Smooth muscle cell (in vitro differentiated cells): ENCODE measurements at regions not wholly inside any gene's neighbourhood (a gene's known extent, or its start where the extent isn't known, plus 50 kb on each side); places are given as distances from the start of the nearest gene placed in this dataset.
"Not testable (repeated sequence)": the region's sequence is repeated elsewhere in the genome, so short reads cannot be mapped to it uniquely, and the experiment has no call there.

ENCODE experiments used
- DNase-seq: peaks from one replicate; lab custom pipeline; 2025; ENCODE audit not compliant: unreplicated experiment; lab: John Stamatoyannopoulos, UW
- H2AFZ ChIP-seq: fragments of 200-600 bp; sonication (generic); 2 replicates; pipeline ENCODE4 v1.6.0; 2016; ENCODE audit warnings: antibody characterized with exemption, low read depth, mild to moderate bottlenecking
- H3F3A ChIP-seq: fragments of 200-600 bp; sonication (generic); 2 replicates; pipeline ENCODE4 v1.6.0; 2017; ENCODE audit warnings: antibody characterized with exemption, low read depth
- H3K27ac ChIP-seq: fragments of 200-600 bp; sonication (generic); 2 replicates; pipeline ENCODE4 v1.5.1; 2016; ENCODE audit warnings: low read depth, mild to moderate bottlenecking
- H3K27me3 ChIP-seq: fragments of 200-600 bp; sonication (generic); 2 replicates; pipeline ENCODE4 v1.6.1; 2016; ENCODE audit warnings: low read depth, mild to moderate bottlenecking
- H3K36me3 ChIP-seq: fragments of 200-600 bp; sonication (generic); 2 replicates; pipeline ENCODE4 v1.5.1; 2016; ENCODE audit warnings: low read depth
- H3K4me1 ChIP-seq: fragments of 200-600 bp; sonication (generic); 2 replicates; pipeline ENCODE4 v1.5.1; 2016; ENCODE audit warnings: low read depth
- H3K4me2 ChIP-seq: fragments of 200-600 bp; sonication (generic); 2 replicates; pipeline ENCODE4 v1.6.0; 2016; ENCODE audit warnings: mild to moderate bottlenecking
- H3K4me3 ChIP-seq: fragments of 200-600 bp; sonication (generic); 2 replicates; pipeline ENCODE4 v1.5.1; 2016; ENCODE audit warnings: mild to moderate bottlenecking
- H3K79me2 ChIP-seq: fragments of 200-600 bp; sonication (generic); 2 replicates; pipeline ENCODE4 v1.6.0; 2016; ENCODE audit warnings: low read depth, mild to moderate bottlenecking
- H3K9ac ChIP-seq: fragments of 200-600 bp; sonication (generic); 2 replicates; pipeline ENCODE4 v1.6.0; 2016; ENCODE audit warnings: low read depth
- H3K9me3 ChIP-seq: fragments of 200-600 bp; sonication (generic); replicated peaks from 2 replicates; pipeline ENCODE4 v1.5.1; 2016; ENCODE audit warnings: low read depth
- H4K20me1 ChIP-seq: fragments of 200-600 bp; sonication (generic); 2 replicates; pipeline ENCODE4 v1.6.0; 2016; ENCODE audit warnings: low read depth
- CTCF ChIP-seq: fragments of 200-600 bp; sonication (generic); IDR thresholded peaks from 2 replicates; pipeline ENCODE4 v1.5.1; 2017; ENCODE audit warnings: borderline replicate concordance, mild to moderate bottlenecking, antibody characterized with exemption; ENCODE audit not compliant: insufficient read depth, poor library complexity, severe bottlenecking
- WGBS: methylation state at CpG from one replicate; pipeline ENCODE4 v1.1.7; 2016; ENCODE audit warnings: low lambda C conversion rate; 5-methylcytosine and 5-hydroxymethylcytosine counted together

- Histone ChIP-seq H3K9ac (no peak overlapping the region), H3K27me3 (peaks cover 76% of the 10 kb centered on the region), H3K27ac (no peak overlapping the region), H3K79me2 (no peaks in the 10 kb centered on the region), H3K36me3 (no peaks in the 10 kb centered on the region), H3F3A (no peaks in the 10 kb centered on the region), H4K20me1 (no peaks in the 10 kb centered on the region), H3K4me1 (no peaks in the 10 kb centered on the region), H3K4me3 (peak overlapping the region; percentile 25), H3K9me3 (no peaks in the 10 kb centered on the region), H3K4me2 (peak overlapping the region; percentile 74), H2AFZ (peak overlapping the region; percentile 14)
- TF ChIP-seq CTCF, result no peak
- WGBS, result 13% methylated on average over 49 of the region's 59 CpGs
- DNase-seq, result no peak
These were observed 153.4 kb downstream of the LMLN start for GRCh38 chr3:198113206-198114053.

GRCh38 chr3:198114516-198114915, 154.5 kb downstream of the LMLN start:
- H3K9me3 ChIP-seq, H2AFZ ChIP-seq, H3K79me2 ChIP-seq, H3K4me1 ChIP-seq, H3K27ac ChIP-seq, H3K4me3 ChIP-seq, H3F3A ChIP-seq, DNase-seq, H4K20me1 ChIP-seq, H3K9ac ChIP-seq, H3K36me3 ChIP-seq, H3K4me2 ChIP-seq: not testable (repeated sequence)
- peaks cover 81% of the 10 kb centered on the region for H3K27me3 ChIP-seq
- 89% methylated on average over 7 of the region's 7 CpGs for WGBS

GRCh38 chr3:198122184-198122583, 162.2 kb downstream of the LMLN start:
- H3K79me2 ChIP-seq, DNase-seq, H3K4me3 ChIP-seq, H3K4me2 ChIP-seq, H3K36me3 ChIP-seq, H2AFZ ChIP-seq, H3F3A ChIP-seq, H3K4me1 ChIP-seq, H3K9me3 ChIP-seq, H3K9ac ChIP-seq, H4K20me1 ChIP-seq, H3K27ac ChIP-seq: not testable (repeated sequence)
- peaks cover 22% of the 10 kb centered on the region for H3K27me3 ChIP-seq
- 80% methylated on average over 5 of the region's 8 CpGs for WGBS

GRCh38 chr3:198137038-198137835, 177.2 kb downstream of the LMLN start:
- H3K9ac ChIP-seq, H3K4me1 ChIP-seq, H3K79me2 ChIP-seq, H3K27ac ChIP-seq, H3K4me3 ChIP-seq, H3K36me3 ChIP-seq, H3K27me3 ChIP-seq, H2AFZ ChIP-seq, H3K9me3 ChIP-seq, DNase-seq, H4K20me1 ChIP-seq, H3F3A ChIP-seq, H3K4me2 ChIP-seq: not testable (repeated sequence)
- WGBS, result 73% methylated on average over 11 of the region's 12 CpGs

- 92% methylated on average over 9 of the region's 10 CpGs for WGBS
- not testable (repeated sequence) for H3K9ac ChIP-seq, H3K9me3 ChIP-seq
These were observed 178.2 kb downstream of the LMLN start for GRCh38 chr3:198138205-198138604.

GRCh38 chr3:198139037-198139436, 179.0 kb downstream of the LMLN start:
- H3K79me2 ChIP-seq, H2AFZ ChIP-seq, H3K4me2 ChIP-seq, H3K9me3 ChIP-seq, H3K27me3 ChIP-seq, H4K20me1 ChIP-seq, DNase-seq, H3K4me3 ChIP-seq, H3K4me1 ChIP-seq, H3K9ac ChIP-seq, H3K27ac ChIP-seq, H3F3A ChIP-seq, H3K36me3 ChIP-seq: not testable (repeated sequence)
- WGBS, result 61% methylated on average over 4 of the region's 4 CpGs

More at GRCh38 chr3:198138205-198138604, 178.2 kb downstream of the LMLN start:
- not testable (repeated sequence) for H4K20me1 ChIP-seq, H3K79me2 ChIP-seq, H3F3A ChIP-seq, H2AFZ ChIP-seq, H3K4me2 ChIP-seq, H3K27me3 ChIP-seq, H3K4me1 ChIP-seq, H3K36me3 ChIP-seq, H3K4me3 ChIP-seq, DNase-seq, H3K27ac ChIP-seq

GRCh38 chr3:198139513-198140167, 179.6 kb downstream of the LMLN start:
- DNase-seq, H3K27me3 ChIP-seq, H4K20me1 ChIP-seq, H3K9ac ChIP-seq, H3K9me3 ChIP-seq, H3K4me1 ChIP-seq, H3K4me3 ChIP-seq, H3K4me2 ChIP-seq, H3F3A ChIP-seq, H3K79me2 ChIP-seq, H3K36me3 ChIP-seq, H3K27ac ChIP-seq, H2AFZ ChIP-seq: not testable (repeated sequence)
- WGBS, result 87% methylated on average over 6 of the region's 8 CpGs
